Smooth muscle cell (in vitro differentiated cells): ENCODE measurements at regions not wholly inside any gene's neighbourhood (a gene's known extent, or its start where the extent isn't known, plus 50 kb on each side); places are given as distances from the start of the nearest gene placed in this dataset.

Experiments used
- DNase-seq: peaks from one replicate; lab custom pipeline; 2025; ENCODE audit not compliant: unreplicated experiment; lab: John Stamatoyannopoulos, UW
- H2AFZ ChIP-seq: fragments of 200-600 bp; sonication (generic); 2 replicates; pipeline ENCODE4 v1.6.0; 2016; ENCODE audit warnings: antibody characterized with exemption, low read depth, mild to moderate bottlenecking
- H3F3A ChIP-seq: fragments of 200-600 bp; sonication (generic); 2 replicates; pipeline ENCODE4 v1.6.0; 2017; ENCODE audit warnings: antibody characterized with exemption, low read depth
- H3K27ac ChIP-seq: fragments of 200-600 bp; sonication (generic); 2 replicates; pipeline ENCODE4 v1.5.1; 2016; ENCODE audit warnings: low read depth, mild to moderate bottlenecking
- H3K27me3 ChIP-seq: fragments of 200-600 bp; sonication (generic); 2 replicates; pipeline ENCODE4 v1.6.1; 2016; ENCODE audit warnings: low read depth, mild to moderate bottlenecking
- H3K36me3 ChIP-seq: fragments of 200-600 bp; sonication (generic); 2 replicates; pipeline ENCODE4 v1.5.1; 2016; ENCODE audit warnings: low read depth
- H3K4me1 ChIP-seq: fragments of 200-600 bp; sonication (generic); 2 replicates; pipeline ENCODE4 v1.5.1; 2016; ENCODE audit warnings: low read depth
- H3K4me2 ChIP-seq: fragments of 200-600 bp; sonication (generic); 2 replicates; pipeline ENCODE4 v1.6.0; 2016; ENCODE audit warnings: mild to moderate bottlenecking
- H3K4me3 ChIP-seq: fragments of 200-600 bp; sonication (generic); 2 replicates; pipeline ENCODE4 v1.5.1; 2016; ENCODE audit warnings: mild to moderate bottlenecking
- H3K79me2 ChIP-seq: fragments of 200-600 bp; sonication (generic); 2 replicates; pipeline ENCODE4 v1.6.0; 2016; ENCODE audit warnings: low read depth, mild to moderate bottlenecking
- H3K9ac ChIP-seq: fragments of 200-600 bp; sonication (generic); 2 replicates; pipeline ENCODE4 v1.6.0; 2016; ENCODE audit warnings: low read depth
- H3K9me3 ChIP-seq: fragments of 200-600 bp; sonication (generic); replicated peaks from 2 replicates; pipeline ENCODE4 v1.5.1; 2016; ENCODE audit warnings: low read depth
- H4K20me1 ChIP-seq: fragments of 200-600 bp; sonication (generic); 2 replicates; pipeline ENCODE4 v1.6.0; 2016; ENCODE audit warnings: low read depth
- CTCF ChIP-seq: fragments of 200-600 bp; sonication (generic); IDR thresholded peaks from 2 replicates; pipeline ENCODE4 v1.5.1; 2017; ENCODE audit warnings: borderline replicate concordance, mild to moderate bottlenecking, antibody characterized with exemption; ENCODE audit not compliant: insufficient read depth, poor library complexity, severe bottlenecking
- WGBS: methylation state at CpG from one replicate; pipeline ENCODE4 v1.1.7; 2016; ENCODE audit warnings: low lambda C conversion rate; 5-methylcytosine and 5-hydroxymethylcytosine counted together

DNA sequence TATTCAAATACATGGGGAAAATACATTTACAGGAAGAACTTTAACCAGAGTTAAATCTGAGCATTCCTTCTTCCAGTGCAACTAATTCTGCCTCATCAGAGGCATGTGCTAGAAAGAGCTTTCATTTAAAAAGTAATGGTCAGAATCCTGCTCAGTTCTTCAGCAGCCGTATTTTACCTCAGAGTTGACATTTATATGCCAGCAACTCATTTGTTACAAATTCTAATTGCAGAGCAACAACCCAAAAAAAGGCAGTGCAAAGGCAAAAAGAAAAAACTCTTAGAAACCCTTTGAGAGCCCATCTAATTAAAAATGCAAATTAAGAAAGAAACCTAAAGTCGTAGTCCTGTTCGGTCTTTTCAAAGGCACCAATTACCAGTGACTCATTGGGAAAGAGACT lies 392.5 kb downstream of the PBX1 start:
- Histone ChIP-seq H3K27me3 (no peaks in the 10 kb centered on the region), H3K4me1 (peaks cover 3% of the 10 kb centered on the region), H3K79me2 (no peaks in the 10 kb centered on the region), H3K36me3 (no peaks in the 10 kb centered on the region), H4K20me1 (no peaks in the 10 kb centered on the region), H2AFZ (no peak overlapping the region), H3F3A (no peaks in the 10 kb centered on the region), H3K27ac (peak overlapping the region; percentile 40), H3K4me3 (no peak overlapping the region), H3K9me3 (peaks cover 7% of the 10 kb centered on the region), H3K4me2 (no peak overlapping the region), H3K9ac (no peak overlapping the region)
- 32% methylated on average over 3 of the region's 3 CpGs for WGBS
- TF ChIP-seq CTCF: no peak
- no peak for DNase-seq

DNA sequence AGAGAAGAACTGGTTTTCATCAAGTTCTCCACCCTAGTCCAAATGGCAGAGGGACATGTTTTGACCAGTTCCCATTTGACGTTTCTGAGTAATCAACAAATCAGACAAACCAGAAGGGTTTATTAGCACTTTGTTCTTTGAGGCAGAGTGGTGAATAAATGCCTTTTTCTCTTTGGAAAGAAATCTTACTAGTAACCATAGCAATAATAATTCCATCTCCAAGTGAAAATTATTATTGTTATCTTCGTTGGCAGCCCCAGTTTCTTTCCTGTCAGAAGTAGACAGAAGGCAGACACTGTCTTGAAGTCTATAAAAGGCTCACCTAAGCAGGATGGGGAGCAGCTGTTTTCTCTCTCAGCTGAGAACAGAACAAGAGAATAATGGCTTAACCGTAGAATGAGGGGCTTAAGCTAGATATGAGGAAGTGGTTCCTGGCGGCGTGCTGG lies 391.6 kb downstream of the PBX1 start:
- no peak for TF ChIP-seq CTCF
- H3K9ac ChIP-seq: no peak overlapping the region
- H2AFZ ChIP-seq: no peak overlapping the region
- DNase-seq: no peak
- no peaks in the 10 kb centered on the region for H3K27me3 ChIP-seq
- no peaks in the 10 kb centered on the region for H3K36me3 ChIP-seq
- peak overlapping the region; percentile 40 for H3K27ac ChIP-seq
- 18% methylated on average over 5 of the region's 5 CpGs for WGBS
- no peaks in the 10 kb centered on the region for H4K20me1 ChIP-seq
- no peak overlapping the region for H3K4me3 ChIP-seq
- no peak overlapping the region for H3K4me2 ChIP-seq
- H3F3A ChIP-seq: no peaks in the 10 kb centered on the region
- H3K79me2 ChIP-seq: no peaks in the 10 kb centered on the region
- peaks cover 7% of the 10 kb centered on the region for H3K9me3 ChIP-seq
- H3K4me1 ChIP-seq: peaks cover 3% of the 10 kb centered on the region

DNA sequence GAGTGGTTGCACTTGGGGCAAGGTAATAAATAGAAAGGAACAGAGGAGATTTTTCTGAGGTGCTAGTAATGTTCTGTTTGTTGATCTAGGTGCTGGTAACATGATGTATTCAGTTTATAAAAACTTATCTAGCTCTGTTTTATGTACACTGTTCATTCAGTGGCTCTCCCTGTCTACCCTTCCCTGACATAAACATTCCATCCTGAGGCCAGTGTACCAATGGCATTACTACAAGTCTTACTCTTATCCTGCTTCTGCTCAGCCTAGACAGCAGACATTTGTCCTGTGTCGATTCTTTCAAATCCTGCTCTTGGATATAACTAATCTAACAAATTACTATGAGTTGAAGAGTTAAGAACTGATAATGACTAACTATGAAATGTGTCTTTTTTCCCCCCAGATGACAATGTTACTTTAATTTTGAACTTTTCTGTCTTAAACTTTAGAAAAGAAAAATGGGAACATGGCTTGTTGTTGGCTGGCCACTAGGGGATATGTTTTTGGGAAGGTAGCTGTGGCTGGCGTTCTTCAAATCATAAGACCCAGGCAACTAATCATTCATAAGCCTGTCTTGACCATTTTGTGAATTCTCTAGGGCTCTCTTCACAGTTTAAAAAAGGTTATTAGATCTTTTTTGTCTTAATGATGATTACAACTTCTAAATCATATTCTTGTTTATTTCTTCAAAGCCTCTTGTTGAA lies 390.9 kb downstream of the PBX1 start:
- no peaks in the 10 kb centered on the region for H3K27me3 ChIP-seq
- TF ChIP-seq CTCF: no peak
- peak overlapping the region; percentile 40 for H3K27ac ChIP-seq
- H3K4me1 ChIP-seq: peaks cover 3% of the 10 kb centered on the region
- H3K79me2 ChIP-seq: no peaks in the 10 kb centered on the region
- WGBS: 38% methylated on average over 2 of the region's 2 CpGs
- H3F3A ChIP-seq: no peaks in the 10 kb centered on the region
- no peak for DNase-seq
- H3K4me3 ChIP-seq: no peak overlapping the region
- no peaks in the 10 kb centered on the region for H3K36me3 ChIP-seq
- H3K4me2 ChIP-seq: no peak overlapping the region
- H2AFZ ChIP-seq: no peak overlapping the region
- no peaks in the 10 kb centered on the region for H4K20me1 ChIP-seq
- H3K9ac ChIP-seq: no peak overlapping the region
- peaks cover 7% of the 10 kb centered on the region for H3K9me3 ChIP-seq

GRCh38 chr1:164948101-164948500 lies 389.1 kb downstream of the PBX1 start:
- WGBS: 91% methylated on average over 1 of the region's 1 CpG

More at GRCh38 chr1:164948101-164948500, 389.1 kb downstream of the PBX1 start:
- Histone ChIP-seq H3K36me3 (no peaks in the 10 kb centered on the region), H3F3A (no peaks in the 10 kb centered on the region), H3K27me3 (no peaks in the 10 kb centered on the region), H3K27ac (no peak overlapping the region), H2AFZ (no peak overlapping the region), H3K9me3 (peaks cover 7% of the 10 kb centered on the region), H3K4me2 (no peak overlapping the region), H3K4me3 (no peak overlapping the region), H3K9ac (no peak overlapping the region), H4K20me1 (no peaks in the 10 kb centered on the region), H3K79me2 (no peaks in the 10 kb centered on the region), H3K4me1 (peaks cover 3% of the 10 kb centered on the region)
- no peak for DNase-seq
- no peak for TF ChIP-seq CTCF
